ENCODE measurements at regions not wholly inside any gene's neighbourhood (a gene's known extent, or its start where the extent isn't known, plus 50 kb on each side); places are given as distances from the start of the nearest gene placed in this dataset.

- H3K4me3 ChIP-seq (ENCODE audit: low read depth, low read length) = no peak overlapping the region
- TF ChIP-seq CTCF (IDR thresholded peaks at IDR 0.05; ENCODE audit: insufficient read depth, low read length) = no peak
- DNase-seq (ENCODE audit: low read depth) = no peak
Observed at GRCh38 chr3:34022147-34022546, 223.7 kb downstream of the PDCD6IP start.

- TF ChIP-seq CTCF (IDR thresholded peaks at IDR 0.05; ENCODE audit: insufficient read depth, low read length) = no peak
- DNase-seq (ENCODE audit: low read depth) = no peak
Observed at GRCh38 chr3:34024447-34025240, 226.2 kb downstream of the PDCD6IP start.

GRCh38 chr3:34033839-34034238 lies 235.4 kb downstream of the PDCD6IP start:
- no peak for TF ChIP-seq CTCF (IDR thresholded peaks at IDR 0.05; ENCODE audit: insufficient read depth, low read length)
- H3K4me3 ChIP-seq (ENCODE audit: low read depth, low read length) = no peak overlapping the region
- no peak for DNase-seq (ENCODE audit: low read depth)

More at GRCh38 chr3:34024447-34025240, 226.2 kb downstream of the PDCD6IP start:
- H3K4me3 ChIP-seq (ENCODE audit: low read depth, low read length) = no peak overlapping the region

- DNase-seq (ENCODE audit: low read depth) = no peak
- TF ChIP-seq CTCF (IDR thresholded peaks at IDR 0.05; ENCODE audit: insufficient read depth, low read length) = no peak
- no peak overlapping the region for H3K4me3 ChIP-seq (ENCODE audit: low read depth, low read length)
Observed at GRCh38 chr3:34034840-34035239, 236.4 kb downstream of the PDCD6IP start.

GRCh38 chr3:34035775-34036174 lies 237.3 kb downstream of the PDCD6IP start:
- no peak for TF ChIP-seq CTCF (IDR thresholded peaks at IDR 0.05; ENCODE audit: insufficient read depth, low read length)
- DNase-seq (ENCODE audit: low read depth) = no peak
- H3K4me3 ChIP-seq (ENCODE audit: low read depth, low read length) = no peak overlapping the region

- no peak for DNase-seq (ENCODE audit: low read depth)
- H3K4me3 ChIP-seq (ENCODE audit: low read depth, low read length) = no peak overlapping the region
- no peak for TF ChIP-seq CTCF (IDR thresholded peaks at IDR 0.05; ENCODE audit: insufficient read depth, low read length)
Observed at GRCh38 chr3:34037260-34037659, 238.8 kb downstream of the PDCD6IP start.

- no peak overlapping the region for H3K4me3 ChIP-seq (ENCODE audit: low read depth, low read length)
- TF ChIP-seq CTCF (IDR thresholded peaks at IDR 0.05; ENCODE audit: insufficient read depth, low read length) = no peak
- DNase-seq (ENCODE audit: low read depth) = no peak
Observed at GRCh38 chr3:34038131-34038530, 239.7 kb downstream of the PDCD6IP start.
